ENCODE measurements at regions not wholly inside any gene's neighbourhood (a gene's known extent, or its start where the extent isn't known, plus 50 kb on each side); places are given as distances from the start of the nearest gene placed in this dataset.

GRCh38 chr1:168947041-168947440 lies 159.4 kb upstream of the ATP1B1 start:
- Mint-ChIP-seq H3K36me3 (ENCODE audit: insufficient read depth, unreplicated experiment) (no peaks in the 10 kb centered on the region), H3K9me3 (ENCODE audit: low read depth, unreplicated experiment) (no peaks in the 10 kb centered on the region), H3K27ac (ENCODE audit: unreplicated experiment) (no peak overlapping the region), H3K4me1 (ENCODE audit: low read depth, unreplicated experiment) (peaks cover 21% of the 10 kb centered on the region), H3K4me3 (ENCODE audit: low read depth, unreplicated experiment) (no peak overlapping the region), H3K27me3 (ENCODE audit: unreplicated experiment) (no peaks in the 10 kb centered on the region)
- CTCF ChIA-PET = interaction anchor here (1.0 kb wide), 1 partner anchor 27 kb away, joined by 3 read pairs; no protein-coding TSS in a partner anchor
- TF ChIP-seq, protein P1, sequence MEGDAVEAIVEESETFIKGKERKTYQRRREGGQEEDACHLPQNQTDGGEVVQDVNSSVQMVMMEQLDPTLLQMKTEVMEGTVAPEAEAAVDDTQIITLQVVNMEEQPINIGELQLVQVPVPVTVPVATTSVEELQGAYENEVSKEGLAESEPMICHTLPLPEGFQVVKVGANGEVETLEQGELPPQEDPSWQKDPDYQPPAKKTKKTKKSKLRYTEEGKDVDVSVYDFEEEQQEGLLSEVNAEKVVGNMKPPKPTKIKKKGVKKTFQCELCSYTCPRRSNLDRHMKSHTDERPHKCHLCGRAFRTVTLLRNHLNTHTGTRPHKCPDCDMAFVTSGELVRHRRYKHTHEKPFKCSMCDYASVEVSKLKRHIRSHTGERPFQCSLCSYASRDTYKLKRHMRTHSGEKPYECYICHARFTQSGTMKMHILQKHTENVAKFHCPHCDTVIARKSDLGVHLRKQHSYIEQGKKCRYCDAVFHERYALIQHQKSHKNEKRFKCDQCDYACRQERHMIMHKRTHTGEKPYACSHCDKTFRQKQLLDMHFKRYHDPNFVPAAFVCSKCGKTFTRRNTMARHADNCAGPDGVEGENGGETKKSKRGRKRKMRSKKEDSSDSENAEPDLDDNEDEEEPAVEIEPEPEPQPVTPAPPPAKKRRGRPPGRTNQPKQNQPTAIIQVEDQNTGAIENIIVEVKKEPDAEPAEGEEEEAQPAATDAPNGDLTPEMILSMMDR (IDR thresholded peaks at IDR 0.05; ENCODE audit: unreplicated experiment) = no peak
- intact Hi-C loops (cut with micrococcal nuclease; ENCODE audit: unreplicated experiment) = no loop called here
- BruUV-seq (replicated peaks) = no TSS peak
- DNase-seq = no peak

GRCh38 chr1:168949672-168950071 lies 156.8 kb upstream of the ATP1B1 start:
- CTCF ChIA-PET = no interaction called here

DNA sequence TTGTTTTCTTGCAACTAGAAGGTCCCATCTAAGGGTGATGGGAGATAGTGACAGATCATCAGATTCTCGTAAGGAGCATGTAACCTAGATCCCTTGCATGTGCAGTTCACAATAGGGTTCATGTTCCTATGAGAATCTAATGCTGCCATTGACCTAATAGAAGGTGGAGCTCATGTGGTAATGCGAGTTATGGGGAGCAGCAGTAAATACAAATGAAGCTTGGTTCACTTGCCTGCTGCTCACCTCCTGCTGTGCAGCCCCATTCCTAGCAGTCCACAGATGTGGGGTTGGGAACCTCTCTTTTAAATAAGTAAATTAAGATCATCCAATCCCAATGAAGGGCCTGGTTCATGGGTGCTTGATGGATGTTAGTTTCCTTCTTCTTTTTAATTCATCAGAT lies 148.7 kb upstream of the ATP1B1 start:
- Mint-ChIP-seq H3K9me3 (ENCODE audit: low read depth, unreplicated experiment) (peaks cover 5% of the 10 kb centered on the region), H3K36me3 (ENCODE audit: insufficient read depth, unreplicated experiment) (no peaks in the 10 kb centered on the region), H3K4me3 (ENCODE audit: low read depth, unreplicated experiment) (no peak overlapping the region), H3K4me1 (ENCODE audit: low read depth, unreplicated experiment) (peaks cover 21% of the 10 kb centered on the region), H3K27me3 (ENCODE audit: unreplicated experiment) (no peaks in the 10 kb centered on the region), H3K27ac (ENCODE audit: unreplicated experiment) (no peak overlapping the region)
- no peak for DNase-seq
- BruUV-seq (replicated peaks) = no TSS peak
- TF ChIP-seq, protein P1 (IDR thresholded peaks at IDR 0.05; ENCODE audit: unreplicated experiment) = no peak
- CTCF ChIA-PET = no interaction called here
- intact Hi-C loops (cut with micrococcal nuclease; ENCODE audit: unreplicated experiment) = no loop called here

More at GRCh38 chr1:168949672-168950071, 156.8 kb upstream of the ATP1B1 start:
- Mint-ChIP-seq H3K27ac (ENCODE audit: unreplicated experiment) (no peak overlapping the region), H3K27me3 (ENCODE audit: unreplicated experiment) (no peaks in the 10 kb centered on the region), H3K4me1 (ENCODE audit: low read depth, unreplicated experiment) (peaks cover 13% of the 10 kb centered on the region), H3K36me3 (ENCODE audit: insufficient read depth, unreplicated experiment) (no peaks in the 10 kb centered on the region), H3K4me3 (ENCODE audit: low read depth, unreplicated experiment) (no peak overlapping the region), H3K9me3 (ENCODE audit: low read depth, unreplicated experiment) (no peaks in the 10 kb centered on the region)
- intact Hi-C loops (cut with micrococcal nuclease; ENCODE audit: unreplicated experiment) = no loop called here
- TF ChIP-seq, protein P1 (IDR thresholded peaks at IDR 0.05; ENCODE audit: unreplicated experiment) = no peak
- DNase-seq = no peak
- BruUV-seq (replicated peaks) = no TSS peak

- CTCF ChIA-PET = no interaction called here
- BruUV-seq (replicated peaks) = no TSS peak
- no peaks in the 10 kb centered on the region for H3K27me3 Mint-ChIP-seq (ENCODE audit: unreplicated experiment)
- DNase-seq = no peak
- peaks cover 21% of the 10 kb centered on the region for H3K4me1 Mint-ChIP-seq (ENCODE audit: low read depth, unreplicated experiment)
- H3K9me3 Mint-ChIP-seq (ENCODE audit: low read depth, unreplicated experiment) = peaks cover 5% of the 10 kb centered on the region
- no peaks in the 10 kb centered on the region for H3K36me3 Mint-ChIP-seq (ENCODE audit: insufficient read depth, unreplicated experiment)
- TF ChIP-seq, protein P1 (IDR thresholded peaks at IDR 0.05; ENCODE audit: unreplicated experiment) = no peak
- intact Hi-C loops (cut with micrococcal nuclease; ENCODE audit: unreplicated experiment) = no loop called here
- H3K4me3 Mint-ChIP-seq (ENCODE audit: low read depth, unreplicated experiment) = no peak overlapping the region
- H3K27ac Mint-ChIP-seq (ENCODE audit: unreplicated experiment) = no peak overlapping the region
Measured at GRCh38 chr1:168958562-168959289, 147.8 kb upstream of the ATP1B1 start.

Data from Calu3 (cell line).